ENCODE measurements at regions not wholly inside any gene's neighbourhood (a gene's known extent, or its start where the extent isn't known, plus 50 kb on each side); places are given as distances from the start of the nearest gene placed in this dataset.

DNA sequence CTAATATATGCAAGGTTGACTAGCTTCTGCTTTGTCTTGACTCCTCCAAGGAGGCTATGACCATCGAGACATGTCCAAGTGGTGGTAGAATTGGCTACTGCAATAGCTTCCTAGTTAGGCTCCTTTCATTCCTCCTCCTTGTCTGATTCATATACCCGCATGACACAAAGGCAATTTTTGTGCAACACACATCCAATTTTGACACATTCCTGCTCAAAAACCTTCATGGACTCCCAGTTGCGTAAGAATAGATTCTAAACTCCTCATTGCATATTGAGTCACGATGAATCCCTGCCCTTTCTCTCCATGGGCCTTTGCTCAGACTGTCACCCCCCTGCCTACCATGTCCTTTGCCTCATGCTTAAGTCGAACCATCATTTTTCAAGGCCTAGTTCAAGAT is 344.5 kb downstream of the ACTL7B start:
- intact Hi-C loops (cut with DNase I), result no loop called here
- ATAC-seq (ENCODE audit: poor library complexity) (no peak), DNase-seq (no peak)

DNA sequence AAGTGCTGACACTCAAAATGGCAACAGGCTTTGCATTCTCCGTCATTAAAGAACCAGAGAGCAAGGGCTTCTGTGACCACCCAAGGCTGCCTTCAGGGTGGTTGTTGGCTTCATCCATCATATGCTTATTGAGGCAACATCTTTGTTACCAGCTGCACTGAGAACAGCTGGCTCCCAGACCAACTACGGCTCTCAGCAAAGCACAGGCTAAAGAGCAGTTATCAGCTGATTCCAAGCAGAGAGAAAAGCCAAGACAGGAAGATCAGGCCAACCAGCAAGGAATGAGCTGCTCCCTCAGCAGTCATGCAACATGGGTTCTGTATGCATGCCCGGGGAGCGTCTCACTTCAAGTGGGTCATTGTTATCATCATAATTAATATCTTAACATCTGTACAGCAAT is 358.9 kb downstream of the ACTL7B start:
- intact Hi-C loops (cut with DNase I), result no loop called here
- DNase-seq (no peak), ATAC-seq (ENCODE audit: poor library complexity) (no peak)

DNA sequence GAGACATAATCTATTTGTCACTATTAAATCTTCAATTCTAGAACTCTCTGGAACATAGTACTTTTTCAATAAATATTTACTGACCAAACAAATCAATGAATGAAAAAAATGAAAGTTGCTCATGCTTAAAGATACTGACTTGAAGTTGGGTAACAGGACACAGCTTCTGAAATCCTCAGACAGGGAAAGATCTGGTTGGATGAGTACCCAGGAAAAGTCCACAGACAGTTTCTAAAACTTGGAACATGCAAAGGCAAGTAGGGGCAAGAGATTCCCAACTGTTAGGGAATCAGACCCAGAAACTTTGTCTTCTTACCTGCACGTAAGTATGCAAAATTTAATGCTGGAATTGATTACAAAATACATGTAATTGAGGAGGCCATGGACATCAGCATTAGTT is 366.2 kb downstream of the ACTL7B start:
- ATAC-seq (ENCODE audit: poor library complexity) (no peak), DNase-seq (no peak)
- intact Hi-C loops (cut with DNase I), result no loop called here

DNA sequence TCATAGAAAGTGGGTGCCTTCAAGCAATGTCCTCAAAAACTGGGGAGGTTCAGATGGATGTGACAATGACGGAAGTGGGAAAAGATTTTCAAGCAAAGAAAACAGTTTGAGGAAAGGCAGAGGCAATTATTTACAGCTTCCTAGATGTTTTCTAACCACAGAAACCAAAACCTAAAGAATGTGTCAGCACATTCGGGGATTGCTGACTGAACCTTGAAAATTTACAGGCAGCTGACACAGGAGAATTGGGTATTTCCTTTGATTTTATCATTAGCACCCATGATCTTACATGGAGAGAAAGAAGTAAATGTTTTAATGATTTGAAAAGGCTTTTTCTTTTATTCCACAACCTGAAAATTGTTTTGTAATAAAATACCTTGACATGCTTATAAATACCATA is 369.0 kb downstream of the ACTL7B start:
- intact Hi-C loops (cut with DNase I), result no loop called here

DNA sequence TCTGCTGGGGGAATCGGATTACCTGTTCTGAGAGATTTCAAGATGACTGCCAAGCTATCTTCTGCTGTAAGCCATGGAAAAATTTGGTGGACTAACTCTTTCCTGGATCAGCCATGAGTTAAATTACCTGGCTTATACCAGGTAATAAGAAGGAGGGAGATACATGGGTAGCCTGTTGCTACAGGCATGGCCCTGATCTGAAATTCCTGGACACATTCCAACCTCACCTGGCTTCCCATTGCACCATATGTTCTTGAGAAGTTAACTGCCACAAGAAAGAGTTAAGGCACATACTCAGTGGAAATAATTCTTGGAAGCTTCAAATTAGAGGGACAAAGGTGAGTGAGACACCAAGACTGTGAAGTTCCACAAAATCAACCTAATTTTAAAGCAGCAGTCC is 371.3 kb downstream of the ACTL7B start:
- DNase-seq, result no peak
- intact Hi-C loops (cut with DNase I), result no loop called here
- no peak for ATAC-seq (ENCODE audit: poor library complexity)

More for the DNA sequence above, 369.0 kb downstream of the ACTL7B start:
- DNase-seq, result no peak
- no peak for ATAC-seq (ENCODE audit: poor library complexity)

DNA sequence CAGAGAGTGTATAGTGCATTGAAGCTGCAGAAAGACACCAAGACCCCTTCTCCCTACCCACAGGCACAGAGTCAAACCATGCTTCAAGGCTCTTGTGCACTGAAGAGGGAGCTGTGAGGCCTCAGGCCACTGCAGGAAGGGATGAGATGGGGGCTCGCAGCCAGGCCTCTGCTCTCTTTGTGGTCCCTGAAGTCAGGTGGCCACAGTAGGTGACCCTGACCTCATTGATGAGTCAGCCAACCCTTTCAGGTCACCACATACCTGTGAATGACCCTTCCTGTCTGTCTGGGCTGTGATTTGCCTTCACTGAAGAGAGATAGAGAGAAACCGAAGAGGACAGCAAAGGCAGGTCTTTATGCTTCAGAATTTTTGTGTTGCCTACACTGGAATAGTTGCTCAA is 372.1 kb downstream of the ACTL7B start:
- DNase-seq (no peak), ATAC-seq (ENCODE audit: poor library complexity) (no peak)
- intact Hi-C loops (cut with DNase I), result no loop called here

DNA sequence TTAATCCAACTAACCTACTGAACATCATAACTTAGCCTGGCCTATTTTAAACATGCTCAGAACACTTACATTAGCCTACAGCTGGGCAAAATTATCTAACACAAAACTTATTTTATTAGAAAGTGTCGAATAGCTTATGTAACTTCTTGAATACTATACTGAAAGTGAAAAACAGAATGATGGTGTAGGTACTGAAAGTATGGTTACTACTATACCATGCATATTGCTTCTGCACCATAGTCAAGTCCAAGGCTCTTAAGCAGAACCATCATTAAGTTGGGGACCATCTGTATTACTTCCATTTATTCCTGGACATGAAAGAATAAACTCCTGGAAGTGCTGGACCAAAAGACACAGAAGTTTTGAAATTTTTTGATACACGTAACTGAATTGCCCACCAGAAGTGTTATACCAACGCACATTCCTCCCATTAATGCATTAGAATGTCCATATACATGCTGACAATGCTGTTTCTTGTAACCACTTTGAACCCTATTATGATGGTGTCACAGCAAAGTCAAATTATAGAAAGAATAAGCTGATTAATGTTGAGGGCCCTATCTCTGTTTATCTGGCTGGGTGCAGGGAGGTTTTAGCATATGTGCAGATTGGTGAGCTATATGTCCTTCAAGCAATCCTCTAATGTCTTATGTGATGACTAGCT is 375.7 kb downstream of the ACTL7B start:
- intact Hi-C loops (cut with DNase I), result no loop called here
- no peak for ATAC-seq (ENCODE audit: poor library complexity)
- DNase-seq, result no peak

DNA sequence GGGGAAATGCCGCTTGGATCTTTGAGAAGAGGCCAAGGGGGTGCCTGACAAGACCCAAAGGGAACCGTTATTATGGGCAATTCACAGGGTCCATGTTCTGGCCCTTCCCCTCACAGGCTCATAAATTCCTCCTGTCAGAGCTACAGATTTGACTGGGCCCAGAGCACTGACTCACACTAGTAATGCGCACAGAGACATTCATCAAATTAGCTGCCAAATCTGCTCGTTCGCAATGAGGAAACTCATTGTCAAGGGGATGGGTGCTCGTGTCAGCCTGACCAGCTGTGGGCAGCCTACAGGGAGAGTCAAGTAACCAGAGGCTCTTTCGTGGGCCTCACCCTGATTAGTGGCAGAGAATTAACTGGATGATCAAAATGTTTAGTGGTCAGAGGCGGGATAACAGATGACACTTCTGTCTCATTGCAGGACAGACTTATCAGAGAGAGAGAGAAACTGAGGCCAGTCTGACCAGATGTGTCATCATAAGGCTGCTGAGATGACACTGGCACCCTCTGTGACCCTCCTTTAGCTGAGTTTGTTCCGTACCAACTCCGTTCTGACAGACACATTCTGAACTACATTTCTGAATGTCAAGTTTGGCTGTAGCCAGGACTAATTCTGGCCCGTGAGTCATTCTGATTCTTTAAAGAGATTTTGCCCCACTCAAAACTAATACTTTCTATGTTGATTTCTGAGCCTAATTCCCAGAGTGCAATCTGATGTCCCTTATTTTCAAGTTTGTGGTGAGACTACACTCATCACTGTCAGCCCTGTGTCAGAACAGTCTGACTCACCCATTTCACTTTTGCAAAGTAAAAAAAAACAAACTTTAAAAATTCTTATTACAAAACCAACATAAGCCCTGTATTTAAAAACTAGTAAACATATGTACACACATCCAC is 377.1 kb downstream of the ACTL7B start:
- ATAC-seq (ENCODE audit: poor library complexity), result no peak
- no peak for DNase-seq

DNA sequence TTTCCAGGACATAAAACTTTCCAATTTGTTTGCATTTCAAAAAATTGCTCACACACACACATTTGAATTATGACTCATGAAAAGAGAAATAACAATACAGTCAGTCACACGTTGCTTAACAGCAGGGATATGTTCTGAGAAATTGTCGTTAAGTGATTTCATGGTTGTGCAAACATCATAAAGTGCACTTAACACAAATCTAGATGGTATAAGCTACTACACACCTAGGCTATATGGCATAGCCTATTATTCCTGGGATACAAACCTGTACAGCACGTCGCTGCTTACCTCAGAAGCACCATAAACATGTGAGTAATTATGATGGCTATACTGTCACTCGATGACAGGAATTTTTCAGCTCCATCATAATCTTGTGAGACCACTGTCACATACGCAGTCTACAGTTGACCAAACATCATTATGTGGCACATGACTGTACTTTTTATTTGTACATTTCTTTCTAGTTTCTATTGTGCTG is 378.2 kb downstream of the ACTL7B start:
- intact Hi-C loops (cut with DNase I), result no loop called here
- no peak for ATAC-seq (ENCODE audit: poor library complexity)

More for the DNA sequence above, 377.1 kb downstream of the ACTL7B start:
- intact Hi-C loops (cut with DNase I), result no loop called here

DNA sequence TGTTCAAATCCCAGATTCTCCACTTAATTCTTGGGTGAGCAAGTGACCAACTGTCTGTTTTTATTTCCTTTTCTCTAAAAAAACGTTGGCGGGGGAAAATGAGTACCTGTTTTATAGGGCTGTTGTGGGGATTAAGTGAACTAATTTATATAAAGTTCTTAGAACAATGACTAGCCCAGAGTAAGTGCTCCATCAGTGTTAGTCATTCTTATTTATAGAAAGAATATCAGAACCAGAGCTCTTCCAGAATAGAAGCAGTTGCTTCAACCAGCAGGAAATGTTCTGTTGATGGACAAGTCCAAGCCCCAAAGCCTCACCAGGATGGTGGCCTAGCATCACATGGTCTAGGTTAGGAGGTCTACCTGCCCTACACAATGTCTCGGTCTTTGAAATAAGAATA is 379.2 kb downstream of the ACTL7B start:
- ATAC-seq (ENCODE audit: poor library complexity) (no peak), DNase-seq (no peak)
- intact Hi-C loops (cut with DNase I), result no loop called here

More for the DNA sequence above, 378.2 kb downstream of the ACTL7B start:
- DNase-seq, result no peak

DNA sequence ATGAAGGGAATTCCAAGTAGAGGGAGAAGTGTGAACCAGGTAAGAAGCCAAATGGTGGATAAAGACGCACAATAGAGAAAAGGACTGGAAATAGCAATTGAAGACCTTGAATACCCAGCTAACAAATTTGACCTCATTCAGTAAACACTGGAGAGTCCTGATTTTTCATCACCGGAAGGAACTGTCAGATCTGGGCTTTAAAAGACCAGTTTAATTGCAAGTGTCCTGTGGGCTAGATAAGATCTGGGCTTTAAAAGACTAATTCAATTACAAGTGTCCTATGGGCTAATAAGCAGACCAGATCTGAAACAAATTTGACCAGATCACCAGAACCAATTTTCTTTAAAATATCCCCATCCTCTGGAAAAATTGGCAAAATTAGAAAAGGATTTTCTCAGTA is 380.0 kb downstream of the ACTL7B start:
- DNase-seq, result no peak
- intact Hi-C loops (cut with DNase I), result no loop called here
- no peak for ATAC-seq (ENCODE audit: poor library complexity)

DNA sequence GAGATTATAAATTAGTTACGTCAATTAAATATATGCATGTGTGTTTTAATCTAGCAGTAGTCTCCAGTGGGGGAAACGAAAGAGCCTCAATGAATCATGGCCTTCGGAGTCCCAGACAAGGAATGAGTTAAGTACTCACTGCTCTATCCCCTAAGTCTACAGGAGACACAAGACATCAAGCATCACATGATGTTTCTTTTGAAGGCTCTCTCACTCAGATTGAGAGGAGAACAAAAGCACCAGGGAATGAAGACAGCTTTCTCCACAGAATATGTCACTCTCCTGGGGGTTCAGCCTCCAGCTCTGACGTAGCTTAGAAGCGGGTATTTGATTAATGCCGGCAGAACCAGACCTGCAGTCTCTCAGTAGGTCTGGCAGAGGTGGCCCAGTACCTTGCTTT is 381.4 kb downstream of the ACTL7B start:
- ATAC-seq (ENCODE audit: poor library complexity) (no peak), DNase-seq (no peak)
- intact Hi-C loops (cut with DNase I), result no loop called here

DNA sequence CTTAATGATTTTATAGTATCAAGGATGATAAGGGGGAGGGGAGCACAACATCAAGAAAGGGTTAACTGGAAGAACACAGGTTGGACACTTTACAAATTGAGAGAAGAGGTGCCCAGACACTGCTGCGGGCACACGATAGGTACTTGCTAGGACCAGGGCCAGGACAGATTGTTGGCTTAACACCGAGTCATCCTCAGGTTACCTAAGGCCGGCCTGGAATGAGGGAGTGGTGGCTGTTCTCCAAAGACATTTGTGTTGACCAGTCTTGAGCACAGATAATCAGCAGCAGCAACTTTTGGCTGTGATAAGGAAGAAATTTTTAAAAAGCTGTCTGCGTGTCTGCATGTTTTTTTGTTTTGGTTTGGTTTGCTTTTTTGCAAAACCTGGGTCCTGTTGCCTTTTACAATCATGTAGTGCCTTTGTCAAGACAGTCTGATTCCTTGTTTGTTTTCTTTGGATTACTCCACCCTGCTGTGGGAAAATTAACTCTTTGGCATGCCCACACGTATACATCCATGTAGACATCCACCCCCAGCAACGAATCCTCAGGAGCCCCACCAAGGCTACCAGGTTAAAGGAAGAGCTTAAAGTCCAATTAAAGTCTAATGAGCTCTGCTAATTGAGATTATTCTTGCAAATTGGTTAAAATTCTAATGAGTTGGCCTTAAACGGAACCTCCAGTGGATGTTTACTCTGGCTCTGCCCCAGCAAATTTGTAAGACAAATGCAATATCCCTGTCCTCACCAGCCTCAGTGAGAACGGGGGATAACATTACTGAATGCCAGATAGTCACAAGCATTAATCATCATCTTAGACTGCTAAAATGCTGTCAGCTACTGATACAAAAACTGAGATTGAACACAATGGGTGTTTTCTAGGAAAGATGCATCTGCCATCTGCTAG is 382.3 kb downstream of the ACTL7B start:
- DNase-seq, result no peak
- peak; percentile 69 for ATAC-seq (ENCODE audit: poor library complexity)
- intact Hi-C loops (cut with DNase I), result no loop called here

DNA sequence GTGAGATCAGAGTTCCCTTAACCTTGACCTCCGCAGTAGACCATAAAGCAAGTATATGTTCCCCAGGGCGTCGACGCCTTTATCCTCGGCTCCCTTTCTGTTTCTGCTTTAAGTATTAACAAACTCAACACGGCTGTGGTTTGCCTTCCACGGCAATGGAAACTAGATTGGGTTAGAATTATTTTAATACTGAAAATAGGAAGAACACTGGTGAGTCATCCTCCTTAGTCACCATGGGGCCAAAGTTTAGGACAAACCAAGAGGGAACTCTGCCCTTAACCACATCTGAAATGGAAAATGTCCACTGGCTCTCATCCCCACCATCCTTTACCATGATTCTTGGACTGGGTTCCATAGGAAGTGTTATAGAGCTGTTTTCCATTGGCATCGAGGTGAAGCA is 386.1 kb downstream of the ACTL7B start:
- ATAC-seq (ENCODE audit: poor library complexity) (no peak), DNase-seq (peak; percentile 36)
- intact Hi-C loops (cut with DNase I), result no loop called here

DNA sequence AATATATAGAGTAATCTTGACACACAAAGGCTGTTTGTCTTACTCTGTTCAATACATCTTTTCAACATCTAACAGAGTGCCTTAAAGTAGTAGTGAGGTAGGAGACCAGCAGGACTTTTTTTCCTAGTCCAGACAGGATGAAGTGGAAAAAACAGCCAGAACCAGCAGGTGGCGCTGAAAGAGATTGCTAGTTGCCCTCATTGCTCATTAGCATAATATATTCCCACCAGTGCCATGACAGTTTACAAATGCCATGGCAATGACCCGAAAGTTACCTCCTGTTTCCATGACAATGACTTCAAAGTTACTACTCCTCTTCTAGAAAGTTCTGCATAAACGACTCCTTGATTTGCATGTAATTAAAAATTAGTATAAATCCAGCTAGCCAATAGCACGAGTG is 387.4 kb downstream of the ACTL7B start:
- intact Hi-C loops (cut with DNase I), result no loop called here
- DNase-seq, result peak; percentile 44
- no peak for ATAC-seq (ENCODE audit: poor library complexity)

DNA sequence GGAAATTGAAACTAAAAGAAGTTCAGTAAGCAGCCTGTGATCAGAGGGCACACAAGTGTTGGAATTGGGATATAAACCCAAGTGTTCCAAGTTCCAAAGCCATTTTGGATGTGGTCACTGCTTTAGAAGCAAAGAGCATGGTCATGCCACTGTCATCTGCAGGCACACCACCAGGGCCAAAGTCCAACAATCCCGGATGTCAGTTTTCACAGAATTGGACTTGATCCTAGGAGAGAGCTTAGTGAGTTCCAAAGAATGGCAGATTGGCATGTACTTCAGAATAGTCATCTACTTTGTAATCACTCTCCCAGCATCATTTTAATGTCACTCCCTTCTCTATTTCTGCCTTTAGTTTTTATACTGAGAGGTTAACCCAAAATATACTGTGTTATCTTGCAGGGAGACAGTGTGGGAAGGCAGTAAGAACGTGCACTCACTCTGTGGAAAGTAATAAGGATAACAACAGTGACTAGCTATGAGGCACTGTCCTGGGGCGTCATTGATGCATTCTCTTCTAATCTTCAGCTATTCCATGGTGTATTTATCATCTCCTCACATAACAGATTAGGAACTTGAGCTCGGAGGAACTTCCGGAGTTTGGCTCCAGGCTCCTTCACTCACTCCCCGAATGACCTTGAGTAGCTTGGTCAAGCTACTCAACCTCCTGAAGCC is 388.0 kb downstream of the ACTL7B start:
- no peak for DNase-seq
- peak; percentile 53 for ATAC-seq (ENCODE audit: poor library complexity)
- intact Hi-C loops (cut with DNase I), result no loop called here

DNA sequence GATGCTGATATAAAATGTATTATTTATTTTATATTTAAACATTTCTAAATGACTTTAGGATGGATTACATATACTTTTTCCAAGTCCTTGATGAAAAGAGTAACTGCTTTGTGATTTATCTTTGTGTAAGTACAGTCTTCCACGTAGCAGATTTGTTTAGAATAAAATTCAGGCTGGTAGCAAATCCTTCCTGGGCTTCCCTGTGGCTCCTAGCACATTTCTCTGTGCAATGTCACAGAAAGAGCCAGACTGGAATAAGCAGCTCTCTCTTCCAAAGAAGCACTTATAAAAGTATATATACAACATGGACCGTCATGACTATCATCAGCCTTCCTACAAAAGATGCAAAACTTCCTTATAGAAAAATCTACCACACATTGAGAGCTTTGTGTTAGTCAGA is 388.6 kb downstream of the ACTL7B start:
- ATAC-seq (ENCODE audit: poor library complexity) (no peak), DNase-seq (no peak)
- intact Hi-C loops (cut with DNase I), result no loop called here

DNA sequence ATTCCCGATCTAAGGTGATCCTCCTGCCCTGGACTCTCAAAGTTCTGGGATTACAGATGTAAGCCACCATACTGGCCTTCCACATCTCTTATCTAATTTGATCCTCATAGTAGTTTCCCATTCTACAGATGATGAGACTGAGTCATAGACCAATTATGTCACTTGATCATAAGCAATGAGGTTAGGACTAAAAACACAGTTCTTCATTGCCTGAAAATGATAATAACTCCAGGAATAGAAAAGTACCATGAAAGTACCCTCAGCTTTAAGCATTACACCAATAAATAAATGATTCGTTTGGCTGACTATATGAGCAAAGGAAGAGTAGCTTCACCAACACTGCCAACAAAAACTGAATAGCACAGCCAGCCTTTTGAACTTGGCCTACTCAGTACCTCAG is 389.5 kb downstream of the ACTL7B start:
- intact Hi-C loops (cut with DNase I), result no loop called here
- DNase-seq (no peak), ATAC-seq (ENCODE audit: poor library complexity) (no peak)
